ENCODE measurements at regions not wholly inside any gene's neighbourhood (a gene's known extent, or its start where the extent isn't known, plus 50 kb on each side); places are given as distances from the start of the nearest gene placed in this dataset.

DNA sequence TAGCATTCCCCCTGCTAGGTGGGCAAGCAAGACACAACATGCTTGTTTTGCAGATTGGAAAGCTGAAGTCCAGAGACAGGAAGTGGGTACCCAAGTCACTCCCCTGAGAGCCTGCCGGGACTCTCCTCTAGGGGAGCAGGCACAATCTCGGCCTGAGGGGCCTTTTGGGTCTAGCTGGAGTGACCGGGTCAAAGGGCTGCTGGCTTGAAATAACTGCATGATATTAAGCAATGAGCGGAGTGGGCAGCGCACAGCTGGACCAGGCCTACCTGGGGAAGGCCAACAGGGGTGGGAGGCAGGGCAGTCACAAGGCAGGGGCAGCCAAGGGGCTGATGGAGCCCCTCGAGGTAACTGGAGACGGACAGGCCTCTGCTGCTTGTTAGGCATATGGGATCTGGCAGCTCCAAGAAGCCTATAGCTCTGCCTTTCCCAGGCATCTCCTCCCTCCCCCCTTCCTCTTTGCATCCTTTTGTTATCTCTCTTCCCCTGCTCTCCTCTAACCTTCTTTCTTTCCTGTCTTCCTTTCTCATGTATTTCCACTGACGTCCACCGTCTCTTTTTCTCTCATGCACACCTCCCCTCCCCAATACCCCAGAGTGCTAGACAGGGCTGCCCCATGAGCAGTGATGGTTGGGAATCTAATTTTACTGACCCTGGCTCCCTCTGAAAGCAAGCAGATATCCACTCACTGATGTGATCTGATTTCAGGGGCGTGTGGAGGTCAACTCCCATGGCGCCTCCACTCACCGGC is 237.5 kb downstream of the LOXHD1 start:
- ATAC-seq (ENCODE audit: insufficient number of reproducible peaks, low FRiP score, low read depth), result no peak
- TF ChIP-seq CTCF (IDR thresholded peaks at IDR 0.05), result no peak
- Histone ChIP-seq H3K9me3 (no peaks in the 10 kb centered on the region), H3K4me3 (no peak overlapping the region), H3K36me3 (no peaks in the 10 kb centered on the region), H3K27me3 (replicated peaks; ENCODE audit: insufficient read depth) (no peaks in the 10 kb centered on the region), H3K4me1 (ENCODE audit: control insufficient read depth in 1 of 2, low read depth in 2 of 2) (peaks cover 3 to 17% of the 10 kb centered on the region in 2 donors), H3K27ac (peak overlapping the region; percentile 1 to 60)
- DNase-seq (ENCODE audit: low spot score), result no peak

DNA sequence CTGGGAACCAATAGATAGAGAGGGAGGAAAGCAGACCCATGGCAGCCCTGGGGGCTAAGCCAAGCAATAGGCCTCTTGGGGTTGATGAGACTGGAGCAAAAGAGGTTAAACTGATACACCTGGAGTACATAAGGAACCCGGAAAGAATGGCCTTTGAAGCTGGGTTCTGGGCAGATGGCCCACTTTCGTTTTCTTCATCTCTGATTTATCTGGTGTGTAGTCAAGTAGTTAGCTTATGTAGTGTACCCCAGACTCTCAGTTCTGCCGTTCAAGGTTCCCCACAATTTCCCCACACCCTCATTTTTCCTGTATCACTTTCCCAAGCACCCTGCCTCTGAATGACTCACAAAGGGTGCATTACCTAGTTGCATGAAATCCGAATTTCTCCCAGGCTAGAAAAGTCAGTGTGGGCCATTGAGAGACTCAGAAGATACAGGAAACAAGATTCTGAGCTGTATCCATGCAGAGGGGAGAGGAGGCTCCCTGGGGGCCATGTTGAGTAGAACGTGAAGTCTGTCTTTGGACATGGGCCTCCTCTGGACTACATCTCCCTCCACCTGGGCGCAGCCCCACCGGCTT is 235.0 kb downstream of the LOXHD1 start:
- H3K36me3 ChIP-seq, result no peaks in the 10 kb centered on the region
- no peaks in the 10 kb centered on the region for H3K27me3 ChIP-seq (replicated peaks; ENCODE audit: insufficient read depth)
- ATAC-seq (ENCODE audit: insufficient number of reproducible peaks, low FRiP score, low read depth) (no peak), DNase-seq (ENCODE audit: low spot score) (no peak)
- H3K9me3 ChIP-seq, result no peaks in the 10 kb centered on the region
- TF ChIP-seq CTCF (IDR thresholded peaks at IDR 0.05), result no peak
- H3K27ac ChIP-seq, result no peak overlapping the region
- no peak overlapping the region for H3K4me3 ChIP-seq
- peaks cover 3 to 17% of the 10 kb centered on the region in 2 donors for H3K4me1 ChIP-seq (ENCODE audit: control insufficient read depth in 1 of 2, low read depth in 2 of 2)

GRCh38 chr18:46422552-46423055 is 234.4 kb downstream of the LOXHD1 start:
- no peak for TF ChIP-seq CTCF (IDR thresholded peaks at IDR 0.05)
- Histone ChIP-seq H3K27ac (no peak overlapping the region), H3K4me1 (ENCODE audit: control insufficient read depth in 1 of 2, low read depth in 2 of 2) (peaks cover 3 to 17% of the 10 kb centered on the region in 2 donors), H3K27me3 (replicated peaks; ENCODE audit: insufficient read depth) (no peaks in the 10 kb centered on the region), H3K9me3 (no peaks in the 10 kb centered on the region), H3K36me3 (no peaks in the 10 kb centered on the region), H3K4me3 (no peak overlapping the region)
- DNase-seq (ENCODE audit: low spot score), result no peak
- ATAC-seq (ENCODE audit: insufficient number of reproducible peaks, low FRiP score, low read depth), result no peak

GRCh38 chr18:46423226-46423805 is 233.7 kb downstream of the LOXHD1 start:
- no peak overlapping the region for H3K4me3 ChIP-seq
- no peaks in the 10 kb centered on the region for H3K27me3 ChIP-seq (replicated peaks; ENCODE audit: insufficient read depth)
- no peaks in the 10 kb centered on the region for H3K9me3 ChIP-seq
- no peaks in the 10 kb centered on the region for H3K36me3 ChIP-seq
- no peak for TF ChIP-seq CTCF (IDR thresholded peaks at IDR 0.05)
- ATAC-seq (ENCODE audit: insufficient number of reproducible peaks, low FRiP score, low read depth) (no peak), DNase-seq (ENCODE audit: low spot score) (no peak)
- peaks cover 3 to 17% of the 10 kb centered on the region in 2 donors for H3K4me1 ChIP-seq (ENCODE audit: control insufficient read depth in 1 of 2, low read depth in 2 of 2)
- H3K27ac ChIP-seq, result no peak overlapping the region

DNA sequence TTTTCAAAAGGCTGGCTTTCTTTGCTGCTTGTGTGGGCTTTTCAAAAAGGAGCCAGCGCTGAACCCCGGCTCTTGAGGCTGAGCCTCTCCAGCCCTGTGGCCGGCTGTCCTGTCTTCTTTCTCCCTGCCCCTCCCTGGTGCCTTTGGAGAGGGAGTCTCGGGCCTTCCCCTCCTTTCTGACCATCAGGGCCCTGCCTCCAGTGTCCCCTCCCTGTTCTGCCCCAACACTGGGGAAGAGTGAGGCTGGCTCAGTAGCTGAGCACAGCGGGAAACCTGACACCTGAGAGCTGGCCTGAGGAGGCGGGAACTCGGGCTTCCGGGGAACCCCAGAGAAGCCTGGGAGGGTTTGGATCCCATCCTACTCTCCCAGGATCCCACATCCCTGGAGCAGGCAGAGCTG is 232.1 kb downstream of the LOXHD1 start:
- H3K27me3 ChIP-seq (replicated peaks; ENCODE audit: insufficient read depth), result no peaks in the 10 kb centered on the region
- H3K36me3 ChIP-seq, result no peaks in the 10 kb centered on the region
- no peak overlapping the region for H3K4me3 ChIP-seq
- DNase-seq (ENCODE audit: low spot score), result no peak
- H3K4me1 ChIP-seq (ENCODE audit: control insufficient read depth in 1 of 2, low read depth in 2 of 2), result peaks cover 0 to 4% of the 10 kb centered on the region in 2 donors
- no peak overlapping the region for H3K27ac ChIP-seq
- no peaks in the 10 kb centered on the region for H3K9me3 ChIP-seq
- ATAC-seq (ENCODE audit: insufficient number of reproducible peaks, low FRiP score, low read depth), result no peak
- no peak for TF ChIP-seq CTCF (IDR thresholded peaks at IDR 0.05)
